ENCODE measurements at regions not wholly inside any gene's neighbourhood (a gene's known extent, or its start where the extent isn't known, plus 50 kb on each side); places are given as distances from the start of the nearest gene placed in this dataset.

DNA sequence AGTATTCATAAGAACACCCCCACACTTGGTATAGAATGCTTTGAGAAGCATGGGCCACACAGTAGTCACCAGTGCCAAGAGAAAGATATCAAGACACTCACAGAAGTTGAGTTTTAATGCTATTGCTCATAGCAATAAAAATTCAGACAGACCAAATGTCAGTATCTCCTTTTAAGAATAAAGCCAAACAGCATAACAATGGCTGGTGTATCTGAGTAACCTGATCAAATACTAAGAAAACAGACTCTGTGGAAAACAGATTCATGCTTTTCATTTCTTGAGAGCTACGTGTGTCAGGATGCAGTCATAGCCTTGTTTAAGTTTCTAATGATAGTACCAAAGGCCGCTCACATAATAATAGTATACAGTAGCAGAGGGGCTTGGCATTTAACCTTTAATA lies 778.5 kb downstream of the MECOM start:
- TF ChIP-seq, protein P1, sequence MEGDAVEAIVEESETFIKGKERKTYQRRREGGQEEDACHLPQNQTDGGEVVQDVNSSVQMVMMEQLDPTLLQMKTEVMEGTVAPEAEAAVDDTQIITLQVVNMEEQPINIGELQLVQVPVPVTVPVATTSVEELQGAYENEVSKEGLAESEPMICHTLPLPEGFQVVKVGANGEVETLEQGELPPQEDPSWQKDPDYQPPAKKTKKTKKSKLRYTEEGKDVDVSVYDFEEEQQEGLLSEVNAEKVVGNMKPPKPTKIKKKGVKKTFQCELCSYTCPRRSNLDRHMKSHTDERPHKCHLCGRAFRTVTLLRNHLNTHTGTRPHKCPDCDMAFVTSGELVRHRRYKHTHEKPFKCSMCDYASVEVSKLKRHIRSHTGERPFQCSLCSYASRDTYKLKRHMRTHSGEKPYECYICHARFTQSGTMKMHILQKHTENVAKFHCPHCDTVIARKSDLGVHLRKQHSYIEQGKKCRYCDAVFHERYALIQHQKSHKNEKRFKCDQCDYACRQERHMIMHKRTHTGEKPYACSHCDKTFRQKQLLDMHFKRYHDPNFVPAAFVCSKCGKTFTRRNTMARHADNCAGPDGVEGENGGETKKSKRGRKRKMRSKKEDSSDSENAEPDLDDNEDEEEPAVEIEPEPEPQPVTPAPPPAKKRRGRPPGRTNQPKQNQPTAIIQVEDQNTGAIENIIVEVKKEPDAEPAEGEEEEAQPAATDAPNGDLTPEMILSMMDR (IDR thresholded peaks at IDR 0.05; ENCODE audit: low read length): no peak
- TF ChIP-seq EZH2 (IDR thresholded peaks at IDR 0.05; ENCODE audit: borderline replicate concordance, low read length): no peak
